GM12878 (cell line): ENCODE measurements at regions not wholly inside any gene's neighbourhood (a gene's known extent, or its start where the extent isn't known, plus 50 kb on each side); places are given as distances from the start of the nearest gene placed in this dataset.

Experiments
- ATAC-seq: fragments of 200-7000 bp; cut with Tn5 transposase; 3 replicates; pipeline ENCODE4 v1.9.1; 2020; ENCODE audit warnings: mild to moderate bottlenecking, moderate library complexity
- BruUV-seq: library from RNA; stranded (reverse); fragments of 400-500 nt; replicated peaks from 2 replicates; lab custom pipeline; 2021; lab: Mats Ljungman, UMichigan
- CTCF ChIA-PET: fragments of 300-600 bp; sonication (Branson Sonifier 250); formaldehyde crosslinking; extraction: SDS; loops from one replicate; lab custom pipeline; 2021; ENCODE audit warnings: inconsistent platforms; lab: Yijun Ruan, JAX
- POLR2A ChIA-PET: fragments of 350-600 bp; formaldehyde crosslinking; extraction: SDS; loops from one replicate; lab custom pipeline; 2021; ENCODE audit warnings: inconsistent platforms; lab: Charles Lee
- RAD21 ChIA-PET: fragments of 300-600 bp; sonication (Branson Sonifier 250); formaldehyde crosslinking; loops from one replicate; lab custom pipeline; 2023; ENCODE audit warnings: antibody characterized with exemption; ENCODE audit not compliant: unreplicated experiment; lab: Charles Lee
- SMC1A ChIA-PET: fragments of 300-600 bp; sonication (Branson Sonifier 250); formaldehyde crosslinking; loops from one replicate; lab custom pipeline; 2023; ENCODE audit not compliant: unreplicated experiment, uncharacterized antibody; lab: Charles Lee
- DNase-seq: peaks from one replicate; pipeline ENCODE4 v3.0.0-alpha.2; 2011; ENCODE audit warnings: low read depth, low spot score
- FAIRE-seq: peaks from 3 replicates; lab custom pipeline; 2011; peaks lifted over from hg19 to GRCh38; lab: Jason Lieb, UNC
- H2AFZ ChIP-seq: 2 replicates; pipeline ENCODE4 v1.6.0; 2011; ENCODE audit warnings: low read depth, low read length, control low read depth; ENCODE audit not compliant: control insufficient read depth
- H3K27ac ChIP-seq: 2 replicates; pipeline ENCODE4 v1.5.1; 2011; ENCODE audit warnings: control low read depth; ENCODE audit not compliant: control insufficient read depth, insufficient read depth
- H3K27me3 ChIP-seq, 2 experiments: replicated peaks in 1 of 2; 2 replicates each; pipeline versions ENCODE4 v1.6.0 to v1.6.1; 2011; ENCODE audit warnings: low read length in 1 of 2; ENCODE audit not compliant: control insufficient read depth in 2 of 2, insufficient read depth in 2 of 2
- H3K36me3 ChIP-seq, 2 experiments: 2 replicates each; pipeline ENCODE4 v1.5.1; 2011; ENCODE audit warnings: low read length in 1 of 2; ENCODE audit not compliant: control insufficient read depth in 2 of 2, insufficient read depth in 2 of 2
- H3K4me1 ChIP-seq: 2 replicates; pipeline ENCODE4 v1.6.1; 2011; ENCODE audit warnings: mild to moderate bottlenecking, low read length, moderate library complexity, mixed read lengths; ENCODE audit not compliant: control insufficient read depth, insufficient read depth
- H3K4me2 ChIP-seq: 2 replicates; pipeline ENCODE4 v1.6.0; 2011; ENCODE audit warnings: control low read depth; ENCODE audit not compliant: control insufficient read depth, insufficient read depth
- H3K4me3 ChIP-seq: fragments of 200-600 bp; sonication (generic); 2 replicates; pipeline ENCODE4 v1.5.1; 2016
- H3K79me2 ChIP-seq: 2 replicates; pipeline ENCODE4 v1.6.0; 2011; ENCODE audit warnings: low read length; ENCODE audit not compliant: control insufficient read depth, insufficient read depth
- H3K9ac ChIP-seq: 2 replicates; pipeline ENCODE4 v1.8.0; 2011; ENCODE audit warnings: low read length, control low read depth, mixed read lengths; ENCODE audit not compliant: control insufficient read depth, insufficient read depth
- H3K9me3 ChIP-seq: replicated peaks from 3 replicates; pipeline ENCODE4 v1.5.1; 2011; ENCODE audit warnings: mild to moderate bottlenecking, low read length; ENCODE audit not compliant: control insufficient read depth, insufficient read depth
- H4K20me1 ChIP-seq: 2 replicates; pipeline ENCODE4 v1.6.0; 2011; ENCODE audit not compliant: control insufficient read depth, insufficient read depth
- CEBPZ ChIP-seq: fragments of 150-350 bp; IDR thresholded peaks from 2 replicates; pipeline ENCODE4 v1.6.1; 2016; ENCODE audit warnings: low read depth, low read length
- FOXK2 ChIP-seq: fragments of 450-650 bp; IDR thresholded peaks from 2 replicates; pipeline ENCODE4 v1.6.1; 2017; ENCODE audit warnings: mild to moderate bottlenecking, moderate library complexity
- FOXM1 ChIP-seq: IDR thresholded peaks from 2 replicates; pipeline ENCODE4 v1.6.1; 2012; ENCODE audit warnings: low read depth, mild to moderate bottlenecking, inconsistent platforms, low read length, moderate library complexity
- HCFC1 ChIP-seq: fragments of 150-350 bp; IDR thresholded peaks from 2 replicates; pipeline ENCODE4 v1.6.1; 2014; ENCODE audit warnings: low read length
- HDAC2 ChIP-seq: fragments of 200-600 bp; sonication (generic); IDR thresholded peaks from 2 replicates; pipeline ENCODE4 v1.6.1; 2017
- MEF2A ChIP-seq: IDR thresholded peaks from 2 replicates; pipeline ENCODE4 v1.6.1; 2011; ENCODE audit warnings: low read depth, mild to moderate bottlenecking, low read length, moderate library complexity; ENCODE audit not compliant: insufficient read depth
- MYC ChIP-seq: IDR thresholded peaks from 2 replicates; pipeline ENCODE4 v1.6.1; 2011; ENCODE audit warnings: mild to moderate bottlenecking, low read length, moderate library complexity, inconsistent platforms; ENCODE audit not compliant: insufficient read depth, insufficient replicate concordance, insufficient read length, severe bottlenecking
- NBN ChIP-seq: fragments of 450-650 bp; IDR thresholded peaks from 2 replicates; pipeline ENCODE4 v1.6.1; 2016
- NR2F1 ChIP-seq: fragments of 450-650 bp; conservative IDR thresholded peaks from 2 replicates; pipeline ENCODE4 v1.6.1; 2017; ENCODE audit warnings: mild to moderate bottlenecking
- RELA ChIP-seq: fragments of 450-650 bp; IDR thresholded peaks from 2 replicates; pipeline ENCODE4 v1.8.0; 2014; ENCODE audit warnings: borderline replicate concordance; ENCODE audit not compliant: partially characterized antibody
- SMAD1 ChIP-seq: fragments of 450-650 bp; IDR thresholded peaks from 2 replicates; pipeline ENCODE4 v1.6.1; 2018; ENCODE audit warnings: mild to moderate bottlenecking, low read depth; ENCODE audit not compliant: partially characterized antibody
- SMARCA5 ChIP-seq: fragments of 450-650 bp; IDR thresholded peaks from 2 replicates; pipeline ENCODE4 v1.6.1; 2017; ENCODE audit warnings: mild to moderate bottlenecking
- SREBF2 ChIP-seq: IDR thresholded peaks from 2 replicates; pipeline ENCODE4 v1.6.1; 2012; ENCODE audit warnings: mild to moderate bottlenecking, low read length
- ZNF384 ChIP-seq: IDR thresholded peaks from 2 replicates; pipeline ENCODE4 v1.6.1; 2012; ENCODE audit warnings: low read depth, mild to moderate bottlenecking, low read length, improper control_type of control experiment, borderline replicate concordance
- ZNF622 ChIP-seq: fragments of 450-650 bp; IDR thresholded peaks from 2 replicates; pipeline ENCODE4 v1.6.1; 2017; ENCODE audit warnings: mild to moderate bottlenecking, inconsistent platforms
- WGBS: methylation state at CpG from one replicate; pipeline ENCODE4 v1.1.6; 2016; ENCODE audit warnings: low lambda C conversion rate; ENCODE audit not compliant: insufficient replicate concordance, insufficient coverage; ENCODE audit errors: missing lambda C conversion rate; 5-methylcytosine and 5-hydroxymethylcytosine counted together
- in situ Hi-C: fragments of 300-500 bp; cut with MboI; formaldehyde crosslinking; loops from 9 replicates; pipeline ENCODE4 v1.14.3; 2018; ENCODE audit warnings: mixed read lengths
- intact Hi-C: fragments of 100-400 bp; cut with micrococcal nuclease; formaldehyde crosslinking; loops from one replicate; pipeline ENCODE4 v1.14.2; 2022; ENCODE audit not compliant: unreplicated experiment

- no peaks in the 10 kb centered on the region for H4K20me1 ChIP-seq
- intact Hi-C loops, result no loop called here
- RAD21 ChIA-PET, result no interaction called here
- TF ChIP-seq ZNF384, result no peak
- no peak for TF ChIP-seq MEF2A
- no peak for TF ChIP-seq SMARCA5
- TF ChIP-seq, all 136 proteins: peak for 0
- Histone ChIP-seq H3K79me2 (no peaks in the 10 kb centered on the region), H3K27me3 (no peaks in the 10 kb centered on the region), H3K9me3 (no peaks in the 10 kb centered on the region; the same call in 1 of the 3 replicates), H3K4me3 (no peak overlapping the region), H3K4me2 (no peak overlapping the region), H3K36me3 (no peaks in the 10 kb centered on the region), H3K9ac (no peak overlapping the region), H3K4me1 (no peaks in the 10 kb centered on the region), H3K27ac (no peak overlapping the region), H2AFZ (no peak overlapping the region)
- no TSS peak for BruUV-seq
- WGBS, result 48% methylated on average over 2 of the region's 2 CpGs
- FAIRE-seq (no peak), DNase-seq (no peak), ATAC-seq (no peak)
- ChIA-PET SMC1A (interaction anchor here (0.5 to 0.7 kb wide), 2 partner anchors 16 to 1265 kb away, joined by 3 read pairs; no protein-coding TSS in a partner anchor), POLR2A (no interaction called here), CTCF (no interaction called here)
- in situ Hi-C loops, result no loop called here
Measured at GRCh38 chr10:76735866-76736265, 901.7 kb downstream of the KCNMA1 start.

GRCh38 chr10:76733441-76733936, 904.1 kb downstream of the KCNMA1 start:
- intact Hi-C loops, result no loop called here
- H3K9me3 ChIP-seq, result no peaks in the 10 kb centered on the region; the same call in 1 of the 3 replicates
- H3K4me1 ChIP-seq, result no peaks in the 10 kb centered on the region
- H3K36me3 ChIP-seq, result no peaks in the 10 kb centered on the region
- DNase-seq, result no peak
- no peak overlapping the region for H3K4me3 ChIP-seq
- RAD21 ChIA-PET, result no interaction called here
- WGBS, result 32% methylated on average over 5 of the region's 5 CpGs
- no peak overlapping the region for H2AFZ ChIP-seq
- TF ChIP-seq SMAD1 (no peak), NR2F1 (no peak), FOXK2 (no peak), RELA (no peak), ZNF622 (no peak), NBN (no peak), FOXM1 (no peak), SREBF2 (no peak), HDAC2 (no peak), HCFC1 (no peak), CEBPZ (no peak), MYC (no peak)
- TF ChIP-seq, all 136 proteins: peak for 0
- in situ Hi-C loops, result no loop called here
- ChIA-PET SMC1A (no interaction called here), CTCF (no interaction called here), POLR2A (no interaction called here)
- Histone ChIP-seq H3K4me2 (no peak overlapping the region), H3K27me3 (no peaks in the 10 kb centered on the region), H3K27ac (no peak overlapping the region), H4K20me1 (no peaks in the 10 kb centered on the region), H3K9ac (no peak overlapping the region), H3K79me2 (no peaks in the 10 kb centered on the region)
- no peak for ATAC-seq
- no TSS peak for BruUV-seq
- no peak for FAIRE-seq
